KMS-11 (cell line): ENCODE measurements at regions not wholly inside any gene's neighbourhood (a gene's known extent, or its start where the extent isn't known, plus 50 kb on each side); places are given as distances from the start of the nearest gene placed in this dataset.
"Not testable (repeated sequence)": the region's sequence is repeated elsewhere in the genome, so short reads cannot be mapped to it uniquely, and the experiment has no call there.

Experiments used
- H2AFZ ChIP-seq: fragments of 200-600 bp; sonication (generic); 2 replicates; pipeline ENCODE4 v1.6.1; 2016; ENCODE audit warnings: antibody characterized with exemption, mixed run types, low read depth
- H3K27ac ChIP-seq: fragments of 200-600 bp; sonication (generic); 2 replicates; pipeline ENCODE4 v1.6.1; 2016; ENCODE audit warnings: mild to moderate bottlenecking, mixed run types
- H3K27me3 ChIP-seq: fragments of 200-600 bp; sonication (generic); 2 replicates; pipeline ENCODE4 v1.6.1; 2017; ENCODE audit warnings: mild to moderate bottlenecking, low read depth, mixed run types, moderate library complexity; ENCODE audit not compliant: insufficient read depth
- H3K36me3 ChIP-seq: fragments of 200-600 bp; sonication (generic); 2 replicates; pipeline ENCODE4 v1.6.1; 2017; ENCODE audit warnings: mild to moderate bottlenecking, mixed run types; ENCODE audit not compliant: insufficient read depth
- H3K4me1 ChIP-seq: fragments of 200-600 bp; sonication (generic); 2 replicates; pipeline ENCODE4 v1.6.1; 2016; ENCODE audit warnings: mild to moderate bottlenecking, low read depth, mixed run types; ENCODE audit not compliant: poor library complexity, severe bottlenecking
- H3K4me2 ChIP-seq: fragments of 200-600 bp; sonication (generic); 2 replicates; pipeline ENCODE4 v1.7.0; 2016; ENCODE audit warnings: mild to moderate bottlenecking, mixed run types
- H3K4me3 ChIP-seq: fragments of 200-600 bp; sonication (generic); IDR thresholded peaks from 2 replicates; pipeline ENCODE4 v1.6.1; 2017; ENCODE audit warnings: low read depth, low read length, mixed read lengths; ENCODE audit not compliant: insufficient read depth
- H3K79me2 ChIP-seq: fragments of 200-600 bp; sonication (generic); 2 replicates; pipeline ENCODE4 v1.6.1; 2016; ENCODE audit warnings: low read depth, mixed run types; ENCODE audit not compliant: insufficient read depth
- H3K9ac ChIP-seq: fragments of 200-600 bp; sonication (generic); 2 replicates; pipeline ENCODE4 v1.6.1; 2016; ENCODE audit warnings: mild to moderate bottlenecking, mixed run types
- H4K20me1 ChIP-seq: fragments of 200-600 bp; sonication (generic); 2 replicates; pipeline ENCODE4 v1.6.1; 2016; ENCODE audit warnings: mild to moderate bottlenecking, mixed run types; ENCODE audit not compliant: insufficient read depth
- CTCF ChIP-seq: fragments of 200-600 bp; sonication (generic); conservative IDR thresholded peaks from 2 replicates; pipeline ENCODE4 v1.6.1; 2017; ENCODE audit warnings: low read depth, mild to moderate bottlenecking, antibody characterized with exemption, low read length, moderate library complexity, mixed read lengths

DNA sequence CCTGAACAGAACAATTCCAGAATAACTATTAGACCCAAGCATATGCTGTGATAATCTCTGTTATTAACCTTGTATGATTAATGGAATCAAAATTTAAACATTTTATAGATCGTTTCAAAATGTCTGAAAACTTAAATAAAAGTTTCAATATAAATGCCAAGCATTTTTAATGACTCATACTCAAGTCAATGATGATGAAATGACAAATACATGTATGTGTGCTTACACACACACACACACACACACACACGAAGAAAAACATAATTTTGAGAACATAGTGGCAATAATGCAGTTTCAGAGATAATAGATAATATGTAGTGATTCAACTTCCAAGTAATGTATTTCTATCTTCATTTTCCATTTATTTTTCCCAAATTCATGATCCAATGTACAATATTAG, 384.9 kb upstream of the FOXG1 start:
- H4K20me1 ChIP-seq: no peaks in the 10 kb centered on the region
- no peak for TF ChIP-seq CTCF
- H2AFZ ChIP-seq: no peak overlapping the region
- H3K4me3 ChIP-seq: no peak overlapping the region
- no peak overlapping the region for H3K4me2 ChIP-seq
- H3K27me3 ChIP-seq: no peaks in the 10 kb centered on the region
- no peaks in the 10 kb centered on the region for H3K36me3 ChIP-seq
- no peaks in the 10 kb centered on the region for H3K79me2 ChIP-seq
- H3K9ac ChIP-seq: no peak overlapping the region
- no peak overlapping the region for H3K27ac ChIP-seq
- no peaks in the 10 kb centered on the region for H3K4me1 ChIP-seq

DNA sequence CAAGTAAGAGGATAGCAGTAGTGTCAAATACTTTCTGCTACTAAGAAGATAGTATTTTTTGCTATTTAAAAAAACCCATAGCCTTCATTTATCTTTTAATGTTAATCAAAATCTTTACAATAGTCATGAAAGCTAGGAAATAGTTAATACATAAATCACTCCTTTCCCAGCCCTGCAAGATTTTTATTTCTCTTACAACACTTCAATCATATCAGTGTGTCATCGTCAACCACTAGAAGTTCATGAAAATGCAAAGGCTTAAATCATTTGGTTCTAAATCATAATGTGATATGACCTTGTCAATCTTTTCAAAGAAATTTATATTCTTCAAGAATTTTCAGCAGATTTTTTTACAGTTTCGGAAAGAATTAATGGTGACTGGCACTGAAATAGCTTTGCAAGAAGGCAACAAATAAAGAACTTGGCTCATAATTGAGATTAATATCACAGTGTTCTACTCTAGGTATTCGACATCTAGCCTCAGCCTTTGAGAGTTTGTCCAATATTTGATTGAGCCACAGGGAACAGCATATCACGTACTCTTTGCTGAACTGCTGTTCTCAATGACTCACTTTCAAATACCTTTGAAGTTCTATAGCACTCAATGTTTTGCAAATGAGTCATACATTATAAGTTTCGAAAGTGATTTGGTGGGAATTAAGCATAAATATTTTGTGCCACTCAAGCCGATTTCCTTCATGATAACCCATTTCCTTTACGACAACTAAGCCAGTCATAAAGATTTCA, 384.0 kb upstream of the FOXG1 start:
- H3K4me2 ChIP-seq: no peak overlapping the region
- no peak overlapping the region for H3K9ac ChIP-seq
- H3K27me3 ChIP-seq: no peaks in the 10 kb centered on the region
- H3K27ac ChIP-seq: no peak overlapping the region
- no peak overlapping the region for H2AFZ ChIP-seq
- no peak overlapping the region for H3K4me3 ChIP-seq
- H3K36me3 ChIP-seq: no peaks in the 10 kb centered on the region
- no peak for TF ChIP-seq CTCF
- H3K79me2 ChIP-seq: no peaks in the 10 kb centered on the region
- H4K20me1 ChIP-seq: no peaks in the 10 kb centered on the region
- no peaks in the 10 kb centered on the region for H3K4me1 ChIP-seq

DNA sequence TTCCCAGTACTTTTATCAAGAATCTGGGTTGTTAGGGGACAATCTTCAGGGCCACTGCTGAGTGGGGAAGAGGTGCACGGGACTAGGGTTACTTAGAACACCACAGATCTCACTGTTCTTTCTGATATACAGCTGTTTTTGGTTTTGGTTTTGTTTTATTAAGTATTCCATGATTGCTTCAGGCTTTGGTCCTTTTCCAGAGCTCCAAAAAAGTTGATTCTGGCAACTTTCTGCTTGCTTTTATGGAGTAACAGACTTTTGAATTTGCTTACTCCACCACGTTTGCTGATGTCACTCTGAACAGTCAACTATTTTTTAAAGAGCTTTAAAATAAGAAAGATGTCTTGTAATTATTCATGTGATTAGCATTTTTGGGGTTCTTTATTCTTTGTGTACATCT, 368.1 kb upstream of the FOXG1 start:
- no peak overlapping the region for H3K27ac ChIP-seq
- no peaks in the 10 kb centered on the region for H4K20me1 ChIP-seq
- H3K9ac ChIP-seq: no peak overlapping the region
- no peak for TF ChIP-seq CTCF
- H3K4me3 ChIP-seq: no peak overlapping the region
- no peak overlapping the region for H2AFZ ChIP-seq
- H3K27me3 ChIP-seq: no peaks in the 10 kb centered on the region
- no peaks in the 10 kb centered on the region for H3K36me3 ChIP-seq
- no peak overlapping the region for H3K4me2 ChIP-seq
- H3K79me2 ChIP-seq: no peaks in the 10 kb centered on the region
- no peaks in the 10 kb centered on the region for H3K4me1 ChIP-seq

DNA sequence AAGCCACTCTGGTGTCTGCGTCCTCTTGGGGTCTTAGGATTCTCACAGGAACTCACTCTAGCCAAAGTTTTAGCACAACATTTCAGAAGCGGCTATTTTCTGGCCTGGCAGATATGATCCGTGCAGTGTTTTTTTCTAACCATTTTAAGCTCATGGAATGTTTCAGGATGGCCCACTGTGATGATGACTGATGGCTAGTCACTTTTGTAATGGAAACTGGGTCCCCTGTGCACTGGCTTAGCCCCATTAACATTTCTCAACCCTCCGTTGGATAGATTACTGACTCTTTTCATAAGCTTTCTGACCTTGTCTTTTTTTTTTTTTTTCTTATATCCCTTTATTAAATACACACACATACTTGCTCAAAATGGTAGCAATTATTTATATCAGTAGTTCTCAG, 364.9 kb upstream of the FOXG1 start:
- H3K4me1 ChIP-seq, H3K27me3 ChIP-seq, H3K9ac ChIP-seq, H3K4me2 ChIP-seq, H4K20me1 ChIP-seq, H2AFZ ChIP-seq, H3K27ac ChIP-seq, H3K36me3 ChIP-seq, H3K4me3 ChIP-seq, H3K79me2 ChIP-seq: not testable (repeated sequence)

DNA sequence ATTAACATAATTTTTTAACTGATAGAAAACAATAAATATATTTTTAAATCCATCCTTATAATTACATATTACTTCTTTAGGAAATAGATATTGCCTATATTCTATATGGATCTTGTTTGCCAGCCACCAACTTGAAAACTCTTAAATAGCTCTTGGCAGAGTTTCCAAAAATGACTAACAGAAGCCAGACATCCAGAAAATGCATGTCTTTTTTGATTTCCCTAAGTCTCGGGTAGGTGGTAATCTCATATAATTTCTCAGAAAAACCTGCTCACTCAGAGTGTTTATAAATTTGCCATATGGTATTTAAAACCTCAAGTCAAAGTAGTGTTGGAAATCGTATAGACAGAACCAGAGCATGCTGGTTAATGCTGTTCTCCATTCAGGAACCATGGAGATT, 360.4 kb upstream of the FOXG1 start:
- Histone ChIP-seq H3K79me2 (no peaks in the 10 kb centered on the region), H3K4me1 (no peaks in the 10 kb centered on the region), H4K20me1 (no peaks in the 10 kb centered on the region), H3K9ac (no peak overlapping the region), H3K27ac (no peak overlapping the region), H3K4me3 (no peak overlapping the region), H3K4me2 (no peak overlapping the region), H3K27me3 (no peaks in the 10 kb centered on the region), H3K36me3 (no peaks in the 10 kb centered on the region), H2AFZ (no peak overlapping the region)
- TF ChIP-seq CTCF: no peak
